ENCODE measurements at regions not wholly inside any gene's neighbourhood (a gene's known extent, or its start where the extent isn't known, plus 50 kb on each side); places are given as distances from the start of the nearest gene placed in this dataset.

GRCh38 chr9:7710686-7711085 lies 88.9 kb downstream of the DMAC1 start:
- no peaks in the 10 kb centered on the region for H3K36me3 ChIP-seq
- TF ChIP-seq, protein P1, sequence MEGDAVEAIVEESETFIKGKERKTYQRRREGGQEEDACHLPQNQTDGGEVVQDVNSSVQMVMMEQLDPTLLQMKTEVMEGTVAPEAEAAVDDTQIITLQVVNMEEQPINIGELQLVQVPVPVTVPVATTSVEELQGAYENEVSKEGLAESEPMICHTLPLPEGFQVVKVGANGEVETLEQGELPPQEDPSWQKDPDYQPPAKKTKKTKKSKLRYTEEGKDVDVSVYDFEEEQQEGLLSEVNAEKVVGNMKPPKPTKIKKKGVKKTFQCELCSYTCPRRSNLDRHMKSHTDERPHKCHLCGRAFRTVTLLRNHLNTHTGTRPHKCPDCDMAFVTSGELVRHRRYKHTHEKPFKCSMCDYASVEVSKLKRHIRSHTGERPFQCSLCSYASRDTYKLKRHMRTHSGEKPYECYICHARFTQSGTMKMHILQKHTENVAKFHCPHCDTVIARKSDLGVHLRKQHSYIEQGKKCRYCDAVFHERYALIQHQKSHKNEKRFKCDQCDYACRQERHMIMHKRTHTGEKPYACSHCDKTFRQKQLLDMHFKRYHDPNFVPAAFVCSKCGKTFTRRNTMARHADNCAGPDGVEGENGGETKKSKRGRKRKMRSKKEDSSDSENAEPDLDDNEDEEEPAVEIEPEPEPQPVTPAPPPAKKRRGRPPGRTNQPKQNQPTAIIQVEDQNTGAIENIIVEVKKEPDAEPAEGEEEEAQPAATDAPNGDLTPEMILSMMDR (IDR thresholded peaks at IDR 0.05): no peak

GRCh38 chr9:7707934-7708333 lies 91.6 kb downstream of the DMAC1 start:
- H3K27me3 ChIP-seq: no peaks in the 10 kb centered on the region
- intact Hi-C loops (cut with DNase I): no loop called here
- DNase-seq (no peak), ATAC-seq (no peak)
- no peaks in the 10 kb centered on the region for H3K9me3 ChIP-seq
- no peak overlapping the region for H3K27ac ChIP-seq
- H3K36me3 ChIP-seq: no peaks in the 10 kb centered on the region
- H3K4me1 ChIP-seq: no peaks in the 10 kb centered on the region
- H3K4me3 ChIP-seq: no peak overlapping the region
- TF ChIP-seq, protein P1 (IDR thresholded peaks at IDR 0.05): no peak

More at GRCh38 chr9:7710686-7711085, 88.9 kb downstream of the DMAC1 start:
- no peaks in the 10 kb centered on the region for H3K9me3 ChIP-seq
- no peaks in the 10 kb centered on the region for H3K27me3 ChIP-seq
- no peak overlapping the region for H3K4me3 ChIP-seq
- H3K4me1 ChIP-seq: no peaks in the 10 kb centered on the region
- intact Hi-C loops (cut with DNase I): no loop called here
- DNase-seq: no peak
- no peak overlapping the region for H3K27ac ChIP-seq
- ATAC-seq: no peak

DNA sequence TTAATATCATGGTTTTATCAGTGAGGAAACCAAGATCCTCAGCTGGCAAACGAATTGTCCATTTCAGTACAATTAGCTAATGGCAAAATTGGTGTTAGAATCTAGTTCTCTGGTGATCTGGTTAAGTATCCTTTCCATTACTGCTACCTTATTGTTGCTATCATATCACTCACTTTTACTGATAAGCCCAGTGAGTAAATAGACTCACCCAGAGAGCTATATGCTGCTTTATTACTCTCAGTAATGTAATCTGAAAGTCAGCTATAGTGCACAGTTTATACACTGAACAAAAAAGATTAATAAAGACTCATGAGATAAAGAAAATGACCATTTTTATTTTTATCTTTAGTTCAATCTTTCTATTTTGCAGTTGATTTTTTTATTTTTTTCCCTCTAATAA lies 95.0 kb downstream of the DMAC1 start:
- no peaks in the 10 kb centered on the region for H3K9me3 ChIP-seq
- TF ChIP-seq, protein P1 (IDR thresholded peaks at IDR 0.05): no peak
- intact Hi-C loops (cut with DNase I): no loop called here
- no peaks in the 10 kb centered on the region for H3K36me3 ChIP-seq
- H3K4me3 ChIP-seq: no peak overlapping the region
- no peak for ATAC-seq
- no peaks in the 10 kb centered on the region for H3K4me1 ChIP-seq
- H3K27me3 ChIP-seq: no peaks in the 10 kb centered on the region
- DNase-seq: no peak
- no peak overlapping the region for H3K27ac ChIP-seq

DNA sequence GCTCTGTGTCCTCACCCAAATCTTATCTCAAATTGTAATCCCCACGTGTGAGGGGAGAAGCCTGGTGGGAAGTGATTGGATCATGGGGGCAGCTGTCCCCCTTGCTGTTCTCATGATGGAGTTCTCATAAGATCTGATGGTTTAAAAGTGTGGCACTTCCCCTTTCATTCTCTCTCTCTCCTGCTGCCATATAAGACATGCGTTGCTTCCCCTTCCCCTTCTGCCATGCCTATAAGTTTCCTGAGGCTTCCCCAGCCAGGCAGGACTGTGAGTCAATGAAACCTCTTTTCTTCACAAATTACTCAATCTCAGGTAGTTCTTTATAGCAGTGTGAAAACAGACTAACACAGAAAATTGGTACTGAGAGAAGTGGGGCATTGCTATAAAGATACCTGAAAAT lies 107.7 kb downstream of the DMAC1 start:
- Histone ChIP-seq H3K27me3 (no peaks in the 10 kb centered on the region), H3K27ac (no peak overlapping the region), H3K4me1 (no peaks in the 10 kb centered on the region), H3K9me3 (no peaks in the 10 kb centered on the region), H3K4me3 (no peak overlapping the region), H3K36me3 (no peaks in the 10 kb centered on the region)
- intact Hi-C loops (cut with DNase I): no loop called here
- TF ChIP-seq, protein P1 (IDR thresholded peaks at IDR 0.05): no peak
- ATAC-seq (no peak), DNase-seq (no peak)

- H3K27ac ChIP-seq: no peak overlapping the region
- no peak for ATAC-seq
- TF ChIP-seq, protein P1 (IDR thresholded peaks at IDR 0.05): no peak
- H3K9me3 ChIP-seq: no peaks in the 10 kb centered on the region
- H3K36me3 ChIP-seq: no peaks in the 10 kb centered on the region
- H3K4me1 ChIP-seq: no peaks in the 10 kb centered on the region
- H3K27me3 ChIP-seq: no peaks in the 10 kb centered on the region
- H3K4me3 ChIP-seq: no peak overlapping the region
- no peak for DNase-seq
- intact Hi-C loops (cut with DNase I): no loop called here
Observed at GRCh38 chr9:7690014-7690413, 109.6 kb downstream of the DMAC1 start.

DNA sequence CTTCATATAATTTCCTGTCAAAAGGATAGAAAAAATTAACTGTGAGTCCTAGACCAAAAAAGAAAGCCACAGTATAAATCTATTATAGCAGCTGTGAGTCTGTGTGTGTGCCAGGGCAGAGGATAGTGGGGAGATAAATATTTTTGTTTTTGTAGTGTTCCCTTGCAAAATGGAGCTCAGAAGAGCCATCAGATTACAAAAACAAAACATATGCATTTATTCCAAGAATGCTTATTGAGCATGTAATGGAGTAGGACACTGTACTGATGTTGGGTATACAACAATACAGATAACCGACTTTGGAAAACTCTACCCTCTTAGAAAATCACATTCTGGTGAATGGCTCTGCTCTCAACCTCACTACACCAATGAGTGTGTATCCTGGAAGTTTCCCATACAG lies 111.0 kb downstream of the DMAC1 start:
- no peaks in the 10 kb centered on the region for H3K4me1 ChIP-seq
- intact Hi-C loops (cut with DNase I): no loop called here
- no peaks in the 10 kb centered on the region for H3K27me3 ChIP-seq
- H3K9me3 ChIP-seq: no peaks in the 10 kb centered on the region
- ATAC-seq (no peak), DNase-seq (no peak)
- H3K36me3 ChIP-seq: no peaks in the 10 kb centered on the region
- H3K27ac ChIP-seq: no peak overlapping the region
- TF ChIP-seq, protein P1 (IDR thresholded peaks at IDR 0.05): no peak
- no peak overlapping the region for H3K4me3 ChIP-seq
